Endothelial cell of umbilical vein (primary cell): ENCODE measurements at regions not wholly inside any gene's neighbourhood (a gene's known extent, or its start where the extent isn't known, plus 50 kb on each side); places are given as distances from the start of the nearest gene placed in this dataset.
"Not testable (repeated sequence)": the region's sequence is repeated elsewhere in the genome, so short reads cannot be mapped to it uniquely, and the experiment has no call there.

Experiments
- BruUV-seq: library from RNA; stranded (reverse); fragments of 400-500 nt; replicated peaks from 2 replicates; lab custom pipeline; 2021; lab: Mats Ljungman, UMichigan
- CTCF ChIA-PET: fragments of 300-600, 350-600 bp; sonication (Branson Sonifier 250); formaldehyde crosslinking; loops from one replicate; lab custom pipeline; 2021; ENCODE audit warnings: antibody characterized with exemption, inconsistent platforms; lab: Charles Lee
- POLR2A ChIA-PET: fragments of 300-600, 350-600 bp; sonication (Branson Sonifier 250); formaldehyde crosslinking; loops from one replicate; lab custom pipeline; 2021; ENCODE audit warnings: antibody characterized with exemption, inconsistent platforms; lab: Charles Lee
- DNase-seq: peaks from one replicate; pipeline ENCODE4 v3.0.0-alpha.2; 2011; ENCODE audit warnings: low read depth, low spot score
- FAIRE-seq: peaks from 2 replicates; lab custom pipeline; 2011; peaks lifted over from hg19 to GRCh38; lab: Jason Lieb, UNC
- H2AFZ ChIP-seq: 2 replicates; pipeline ENCODE4 v1.6.0; 2012; ENCODE audit warnings: low read depth, low read length, control low read depth, inconsistent platforms
- H3K27ac ChIP-seq: 2 replicates; pipeline ENCODE4 v1.5.1; 2011; ENCODE audit warnings: low read depth, mild to moderate bottlenecking, control low read depth, low read length, moderate library complexity; ENCODE audit not compliant: insufficient read depth
- H3K27me3 ChIP-seq, 2 experiments: 2 replicates each; pipeline versions ENCODE4 v1.6.0 to v1.6.1; 2011; ENCODE audit warnings: low read length in 2 of 2, mixed read lengths in 1 of 2; ENCODE audit not compliant: control insufficient read depth in 2 of 2, insufficient read depth in 2 of 2
- H3K36me3 ChIP-seq, 2 experiments: 2 replicates in 1 of 2; 3 replicates in 1 of 2; pipeline ENCODE4 v1.5.1; 2011; ENCODE audit warnings: low read length in 2 of 2, mild to moderate bottlenecking in 1 of 2, moderate library complexity in 1 of 2; ENCODE audit not compliant: control insufficient read depth in 2 of 2, insufficient read depth in 2 of 2; ENCODE audit errors: extremely low read depth in 1 of 2
- H3K4me1 ChIP-seq: 3 replicates; pipeline ENCODE4 v1.5.1; 2011; ENCODE audit warnings: mild to moderate bottlenecking, low read length; ENCODE audit not compliant: control insufficient read depth, insufficient read depth; ENCODE audit errors: extremely low read depth
- H3K4me2 ChIP-seq: 2 replicates; pipeline ENCODE4 v1.6.1; 2011; ENCODE audit warnings: low read length, control low read depth, mixed read lengths; ENCODE audit not compliant: insufficient read depth
- H3K4me3 ChIP-seq, 3 experiments: fragments of 200-600 bp in 1 of 3; sonication (generic), shearing (Covaris generic) in 1 of 3; replicated peaks in 1 of 3; 2 replicates each; pipeline ENCODE4 v1.5.1; 2011 to 2016; ENCODE audit warnings: control low read depth in 3 of 3, low read length in 3 of 3, mild to moderate bottlenecking in 2 of 3, inconsistent platforms in 1 of 3, low read depth in 1 of 3, moderate library complexity in 1 of 3; ENCODE audit not compliant: insufficient read depth in 1 of 3
- H3K79me2 ChIP-seq: 2 replicates; pipeline ENCODE4 v1.6.0; 2012; ENCODE audit warnings: low read length, inconsistent platforms; ENCODE audit not compliant: control insufficient read depth, insufficient read depth
- H3K9ac ChIP-seq: replicated peaks from 2 replicates; pipeline ENCODE3; 2011; ENCODE audit warnings: low read length, control low read depth; ENCODE audit not compliant: insufficient read depth; ENCODE audit errors: extremely low read depth
- H3K9me1 ChIP-seq: replicated peaks from 3 replicates; pipeline ENCODE4 v1.6.0; 2011; ENCODE audit warnings: mild to moderate bottlenecking, low read length; ENCODE audit not compliant: control insufficient read depth, insufficient read depth; ENCODE audit errors: extremely low read depth
- H3K9me3 ChIP-seq: replicated peaks from 2 replicates; pipeline ENCODE4 v1.5.1; 2012; ENCODE audit warnings: low read length, inconsistent platforms; ENCODE audit not compliant: control insufficient read depth, insufficient read depth
- H4K20me1 ChIP-seq: replicated peaks from 2 replicates; pipeline ENCODE3; 2011; ENCODE audit warnings: mild to moderate bottlenecking, low read length; ENCODE audit not compliant: control insufficient read depth, insufficient read depth; ENCODE audit errors: extremely low read depth
- CTCF ChIP-seq, 2 donors: IDR thresholded peaks; 1 replicate in 1 of 2; 2 replicates in 1 of 2; pipeline ENCODE4 v1.5.1; 2011; ENCODE audit warnings: low read length in 2 of 2, mild to moderate bottlenecking in 2 of 2, moderate library complexity in 2 of 2, control low read depth in 1 of 2, inconsistent platforms in 1 of 2, low read depth in 1 of 2; ENCODE audit not compliant: insufficient read depth in 1 of 2; ENCODE audit errors: extremely low read depth in 1 of 2
- GATA2 ChIP-seq: IDR thresholded peaks from 2 replicates; pipeline ENCODE4 v1.7.0; 2011; ENCODE audit warnings: low read depth, mild to moderate bottlenecking, moderate library complexity, mixed read lengths, low read length; ENCODE audit not compliant: insufficient read length, insufficient read depth
- MAX ChIP-seq: IDR thresholded peaks from 2 replicates; pipeline ENCODE4 v1.6.1; 2011; ENCODE audit not compliant: insufficient read depth, insufficient read length
- MYC ChIP-seq: IDR thresholded peaks from one replicate; pipeline ENCODE4 v1.6.1; 2011; ENCODE audit warnings: mild to moderate bottlenecking, low read depth, low read length
- POLR2A ChIP-seq: IDR thresholded peaks from 2 replicates; pipeline ENCODE4 v1.6.1; 2012; ENCODE audit warnings: low read depth, mild to moderate bottlenecking, control low read depth, low read length
- dilution Hi-C: fragments of 300-500 bp; cut with MboI; formaldehyde crosslinking; loops from one replicate; pipeline ENCODE4 v1.15.0; 2019; ENCODE audit warnings: low sequenced_read_pairs; ENCODE audit not compliant: extremely low pct_ligation_motif_present
- intact Hi-C: fragments of 100-400 bp; cut with micrococcal nuclease; formaldehyde crosslinking; loops from one replicate; pipeline ENCODE4 v1.10.0; 2022

- POLR2A ChIA-PET, result no interaction called here
- no TSS peak for BruUV-seq
- Histone ChIP-seq H4K20me1 (no peaks in the 10 kb centered on the region), H3K27ac (no peak overlapping the region), H3K4me2 (no peak overlapping the region), H3K79me2 (no peaks in the 10 kb centered on the region), H3K9me3 (no peaks in the 10 kb centered on the region), H3K9ac (no peak overlapping the region), H3K4me1 (no peaks in the 10 kb centered on the region), H3K27me3 (no peaks in the 10 kb centered on the region), H2AFZ (no peak overlapping the region), H3K4me3 (no peak overlapping the region), H3K9me1 (no peaks in the 10 kb centered on the region), H3K36me3 (no peaks in the 10 kb centered on the region)
- intact Hi-C loops (no loop called here), dilution Hi-C loops (no loop called here)
- CTCF ChIA-PET, result no interaction called here
- TF ChIP-seq CTCF (IDR thresholded peaks at IDR 0.05; ENCODE audit: extremely low read depth in 1 of 2, insufficient read depth in 1 of 2, low read depth in 1 of 2, low read length in 2 of 2) (no peak), MAX (no peak), GATA2 (no peak), POLR2A (no peak), MYC (no peak)
- DNase-seq, result no peak
- no peak for FAIRE-seq
Observed at GRCh38 chr3:20442846-20443245, 256.8 kb upstream of the SGO1 start.

GRCh38 chr3:20427268-20427667 is 241.3 kb upstream of the SGO1 start:
- H3K9me1 ChIP-seq, H3K27me3 ChIP-seq, H3K4me3 ChIP-seq, H3K79me2 ChIP-seq, POLR2A ChIA-PET, H4K20me1 ChIP-seq, intact Hi-C loops, H3K36me3 ChIP-seq, DNase-seq, H2AFZ ChIP-seq, H3K4me2 ChIP-seq, BruUV-seq, CTCF ChIA-PET, H3K9me3 ChIP-seq, H3K4me1 ChIP-seq, H3K9ac ChIP-seq, dilution Hi-C loops, H3K27ac ChIP-seq, FAIRE-seq: not testable (repeated sequence)
